GM13976 (cell line): ENCODE measurements at regions not wholly inside any gene's neighbourhood (a gene's known extent, or its start where the extent isn't known, plus 50 kb on each side); places are given as distances from the start of the nearest gene placed in this dataset.
A peak's percentile ranks its signal among the peaks of the same experiment; 100 is the strongest.

Experiments used
- DNase-seq: peaks from one replicate; pipeline ENCODE4 v3.0.0; 2012; ENCODE audit warnings: low spot score
- CTCF ChIP-seq: IDR thresholded peaks from 2 replicates; pipeline ENCODE4 v1.5.1; 2012; ENCODE audit warnings: borderline replicate concordance, mild to moderate bottlenecking; ENCODE audit not compliant: insufficient read depth; ENCODE audit errors: extremely low read depth, missing control alignments, control extremely low read depth
- in situ Hi-C: fragments of 300-500 bp; cut with MboI; formaldehyde crosslinking; loops from one replicate; pipeline ENCODE4 v1.12.0; 2022; ENCODE audit warnings: low sequenced_read_pairs, mixed read lengths, inconsistent platforms; ENCODE audit not compliant: unreplicated experiment

GRCh38 chr2:43025709-43026295 is 200.6 kb downstream of the ZFP36L2 start:
- no peak for TF ChIP-seq CTCF
- no peak for DNase-seq
- in situ Hi-C loops: no loop called here

GRCh38 chr2:43024515-43025011 is 201.8 kb downstream of the ZFP36L2 start:
- TF ChIP-seq CTCF: peak; percentile 50
- in situ Hi-C loops: no loop called here
- peak; percentile 73 for DNase-seq

- DNase-seq: no peak
- TF ChIP-seq CTCF: no peak
- in situ Hi-C loops: no loop called here
Measured at GRCh38 chr2:43023791-43024514, 202.5 kb downstream of the ZFP36L2 start.

GRCh38 chr2:43022896-43023295 is 203.5 kb downstream of the ZFP36L2 start:
- no peak for DNase-seq
- in situ Hi-C loops: no loop called here

GRCh38 chr2:43021791-43022509 is 204.5 kb downstream of the ZFP36L2 start:
- in situ Hi-C loops: no loop called here
- no peak for TF ChIP-seq CTCF
- DNase-seq: no peak

More at GRCh38 chr2:43022896-43023295, 203.5 kb downstream of the ZFP36L2 start:
- no peak for TF ChIP-seq CTCF

- no peak for TF ChIP-seq CTCF
- in situ Hi-C loops: no loop called here
Measured at GRCh38 chr2:43020990-43021669, 205.3 kb downstream of the ZFP36L2 start.

More at GRCh38 chr2:43020990-43021669, 205.3 kb downstream of the ZFP36L2 start:
- DNase-seq: no peak
